Hematopoietic multipotent progenitor cell treated with erythropoietin and hydrocortisone succinate and interleukin-3 and kit ligand, for 15 days (in vitro differentiated cells): ENCODE measurements at regions not wholly inside any gene's neighbourhood (a gene's known extent, or its start where the extent isn't known, plus 50 kb on each side); places are given as distances from the start of the nearest gene placed in this dataset.

Experiments
- DNase-seq: peaks from one replicate; pipeline ENCODE4 v3.0.0-alpha.2; 2015; ENCODE audit warnings: low spot score

GRCh38 chr22:49623176-49623575 is 204.5 kb downstream of the BRD1 start:
- no peak for DNase-seq

- DNase-seq: no peak
Measured at GRCh38 chr22:49622241-49623105, 205.2 kb downstream of the BRD1 start.

- no peak for DNase-seq
Measured at GRCh38 chr22:49621601-49622210, 206.0 kb downstream of the BRD1 start.

GRCh38 chr22:49620666-49621065 is 207.0 kb downstream of the BRD1 start:
- DNase-seq: no peak

- no peak for DNase-seq
Measured at GRCh38 chr22:49620003-49620556, 207.6 kb downstream of the BRD1 start.

GRCh38 chr22:49619301-49619700 is 208.4 kb downstream of the BRD1 start:
- no peak for DNase-seq

- no peak for DNase-seq
Measured at GRCh38 chr22:49618677-49618953, 209.1 kb downstream of the BRD1 start.

- DNase-seq: no peak
Measured at GRCh38 chr22:49617866-49618676, 209.6 kb downstream of the BRD1 start.

- DNase-seq: no peak
Measured at GRCh38 chr22:49617264-49617663, 210.4 kb downstream of the BRD1 start.

- DNase-seq: no peak
Measured at GRCh38 chr22:49616356-49617231, 211.1 kb downstream of the BRD1 start.

- DNase-seq: no peak
Measured at GRCh38 chr22:49614966-49615965, 212.4 kb downstream of the BRD1 start.

GRCh38 chr22:49613511-49614270 is 214.0 kb downstream of the BRD1 start:
- DNase-seq: no peak

GRCh38 chr22:49613108-49613507 is 214.6 kb downstream of the BRD1 start:
- no peak for DNase-seq

- no peak for DNase-seq
Measured at GRCh38 chr22:49609207-49609876, 218.3 kb downstream of the BRD1 start.

GRCh38 chr22:49608660-49609059 is 219.0 kb downstream of the BRD1 start:
- DNase-seq: no peak

- no peak for DNase-seq
Measured at GRCh38 chr22:49608228-49608627, 219.4 kb downstream of the BRD1 start.

- DNase-seq: no peak
Measured at GRCh38 chr22:49607821-49608220, 219.9 kb downstream of the BRD1 start.

- no peak for DNase-seq
Measured at GRCh38 chr22:49606562-49607290, 220.9 kb downstream of the BRD1 start.
